HEK293T (cell line): ENCODE measurements at regions not wholly inside any gene's neighbourhood (a gene's known extent, or its start where the extent isn't known, plus 50 kb on each side); places are given as distances from the start of the nearest gene placed in this dataset.
"Not testable (repeated sequence)": the region's sequence is repeated elsewhere in the genome, so short reads cannot be mapped to it uniquely, and the experiment has no call there.

Experiments used
- ARNT ChIP-seq: fragments of 450-650 bp; IDR thresholded peaks from 2 replicates; pipeline ENCODE4 v1.6.1; 2017; ENCODE audit warnings: mild to moderate bottlenecking
- CTBP1 ChIP-seq: fragments of 450-650 bp; IDR thresholded peaks from 2 replicates; pipeline ENCODE4 v1.6.1; 2016; ENCODE audit warnings: borderline replicate concordance
- FOXA1 ChIP-seq: fragments of 450-650 bp; IDR thresholded peaks from 2 replicates; pipeline ENCODE4 v1.6.1; 2016; ENCODE audit warnings: mild to moderate bottlenecking
- FOXK2 ChIP-seq: fragments of 450-650 bp; IDR thresholded peaks from 2 replicates; pipeline ENCODE4 v1.6.1; 2016; ENCODE audit warnings: mild to moderate bottlenecking
- SP1 ChIP-seq: fragments of 450-650 bp; IDR thresholded peaks from 2 replicates; pipeline ENCODE4 v1.6.1; 2017
- TF ChIP-seq, protein P1 (sequence below): fragments of 450-650 bp; IDR thresholded peaks from 2 replicates; pipeline ENCODE4 v1.6.1; 2016

DNA sequence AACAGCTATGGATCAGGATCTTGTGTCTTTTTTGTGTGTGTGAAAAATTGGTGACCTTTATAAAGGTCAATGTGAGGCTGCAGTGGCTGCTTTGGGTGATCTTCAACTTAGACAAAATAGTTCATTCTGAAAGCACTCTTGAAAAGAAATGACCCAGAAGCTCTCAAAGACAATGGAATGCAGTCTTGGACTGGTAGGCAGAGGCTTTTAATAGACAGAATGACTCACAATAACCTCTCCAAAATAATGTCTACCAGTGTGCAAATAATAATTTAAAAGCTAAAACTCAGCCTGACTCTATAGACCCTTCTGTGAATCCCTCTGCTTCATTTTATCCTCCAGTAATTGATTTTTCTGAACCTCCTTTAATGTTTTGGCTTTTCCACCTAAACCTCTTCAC lies 310.0 kb downstream of the SRGAP2C start:
- not testable (repeated sequence) for TF ChIP-seq CTBP1, FOXA1, SP1, FOXK2, ARNT
- TF ChIP-seq, protein P1, sequence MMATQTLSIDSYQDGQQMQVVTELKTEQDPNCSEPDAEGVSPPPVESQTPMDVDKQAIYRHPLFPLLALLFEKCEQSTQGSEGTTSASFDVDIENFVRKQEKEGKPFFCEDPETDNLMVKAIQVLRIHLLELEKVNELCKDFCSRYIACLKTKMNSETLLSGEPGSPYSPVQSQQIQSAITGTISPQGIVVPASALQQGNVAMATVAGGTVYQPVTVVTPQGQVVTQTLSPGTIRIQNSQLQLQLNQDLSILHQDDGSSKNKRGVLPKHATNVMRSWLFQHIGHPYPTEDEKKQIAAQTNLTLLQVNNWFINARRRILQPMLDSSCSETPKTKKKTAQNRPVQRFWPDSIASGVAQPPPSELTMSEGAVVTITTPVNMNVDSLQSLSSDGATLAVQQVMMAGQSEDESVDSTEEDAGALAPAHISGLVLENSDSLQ: not testable (repeated sequence)
